GM12878 (cell line): ENCODE measurements at regions not wholly inside any gene's neighbourhood (a gene's known extent, or its start where the extent isn't known, plus 50 kb on each side); places are given as distances from the start of the nearest gene placed in this dataset.
A peak's percentile ranks its signal among the peaks of the same experiment; 100 is the strongest.

Source experiments
- ATAC-seq: fragments of 200-7000 bp; cut with Tn5 transposase; 3 replicates; pipeline ENCODE4 v1.9.1; 2020; ENCODE audit warnings: mild to moderate bottlenecking, moderate library complexity
- BruUV-seq: library from RNA; stranded (reverse); fragments of 400-500 nt; replicated peaks from 2 replicates; lab custom pipeline; 2021; lab: Mats Ljungman, UMichigan
- CTCF ChIA-PET: fragments of 300-600 bp; sonication (Branson Sonifier 250); formaldehyde crosslinking; extraction: SDS; loops from one replicate; lab custom pipeline; 2021; ENCODE audit warnings: inconsistent platforms; lab: Yijun Ruan, JAX
- POLR2A ChIA-PET: fragments of 350-600 bp; formaldehyde crosslinking; extraction: SDS; loops from one replicate; lab custom pipeline; 2021; ENCODE audit warnings: inconsistent platforms; lab: Charles Lee
- RAD21 ChIA-PET: fragments of 300-600 bp; sonication (Branson Sonifier 250); formaldehyde crosslinking; loops from one replicate; lab custom pipeline; 2023; ENCODE audit warnings: antibody characterized with exemption; ENCODE audit not compliant: unreplicated experiment; lab: Charles Lee
- SMC1A ChIA-PET: fragments of 300-600 bp; sonication (Branson Sonifier 250); formaldehyde crosslinking; loops from one replicate; lab custom pipeline; 2023; ENCODE audit not compliant: unreplicated experiment, uncharacterized antibody; lab: Charles Lee
- DNase-seq: peaks from one replicate; pipeline ENCODE4 v3.0.0-alpha.2; 2011; ENCODE audit warnings: low read depth, low spot score
- FAIRE-seq: peaks from 3 replicates; lab custom pipeline; 2011; peaks lifted over from hg19 to GRCh38; lab: Jason Lieb, UNC
- H2AFZ ChIP-seq: 2 replicates; pipeline ENCODE4 v1.6.0; 2011; ENCODE audit warnings: low read depth, low read length, control low read depth; ENCODE audit not compliant: control insufficient read depth
- H3K27ac ChIP-seq: 2 replicates; pipeline ENCODE4 v1.5.1; 2011; ENCODE audit warnings: control low read depth; ENCODE audit not compliant: control insufficient read depth, insufficient read depth
- H3K27me3 ChIP-seq, 2 experiments: replicated peaks in 1 of 2; 2 replicates each; pipeline versions ENCODE4 v1.6.0 to v1.6.1; 2011; ENCODE audit warnings: low read length in 1 of 2; ENCODE audit not compliant: control insufficient read depth in 2 of 2, insufficient read depth in 2 of 2
- H3K36me3 ChIP-seq, 2 experiments: 2 replicates each; pipeline ENCODE4 v1.5.1; 2011; ENCODE audit warnings: low read length in 1 of 2; ENCODE audit not compliant: control insufficient read depth in 2 of 2, insufficient read depth in 2 of 2
- H3K4me1 ChIP-seq: 2 replicates; pipeline ENCODE4 v1.6.1; 2011; ENCODE audit warnings: mild to moderate bottlenecking, low read length, moderate library complexity, mixed read lengths; ENCODE audit not compliant: control insufficient read depth, insufficient read depth
- H3K4me2 ChIP-seq: 2 replicates; pipeline ENCODE4 v1.6.0; 2011; ENCODE audit warnings: control low read depth; ENCODE audit not compliant: control insufficient read depth, insufficient read depth
- H3K4me3 ChIP-seq: fragments of 200-600 bp; sonication (generic); 2 replicates; pipeline ENCODE4 v1.5.1; 2016
- H3K79me2 ChIP-seq: 2 replicates; pipeline ENCODE4 v1.6.0; 2011; ENCODE audit warnings: low read length; ENCODE audit not compliant: control insufficient read depth, insufficient read depth
- H3K9ac ChIP-seq: 2 replicates; pipeline ENCODE4 v1.8.0; 2011; ENCODE audit warnings: low read length, control low read depth, mixed read lengths; ENCODE audit not compliant: control insufficient read depth, insufficient read depth
- H3K9me3 ChIP-seq: replicated peaks from 3 replicates; pipeline ENCODE4 v1.5.1; 2011; ENCODE audit warnings: mild to moderate bottlenecking, low read length; ENCODE audit not compliant: control insufficient read depth, insufficient read depth
- H4K20me1 ChIP-seq: 2 replicates; pipeline ENCODE4 v1.6.0; 2011; ENCODE audit not compliant: control insufficient read depth, insufficient read depth
- ASH2L ChIP-seq: fragments of 300-600, 200-600 bp; sonication (generic); IDR thresholded peaks from 2 replicates; pipeline ENCODE4 v1.6.1; 2017; ENCODE audit warnings: low read depth, mild to moderate bottlenecking, borderline replicate concordance
- BCLAF1 ChIP-seq: fragments of 450-650 bp; IDR thresholded peaks from 2 replicates; pipeline ENCODE4 v1.6.1; 2017; ENCODE audit warnings: antibody characterized with exemption, mild to moderate bottlenecking, moderate library complexity
- HCFC1 ChIP-seq: fragments of 150-350 bp; IDR thresholded peaks from 2 replicates; pipeline ENCODE4 v1.6.1; 2014; ENCODE audit warnings: low read length
- HDGF ChIP-seq: fragments of 450-650 bp; IDR thresholded peaks from 2 replicates; pipeline ENCODE4 v1.6.1; 2016; ENCODE audit warnings: antibody characterized with exemption
- NBN ChIP-seq: fragments of 450-650 bp; IDR thresholded peaks from 2 replicates; pipeline ENCODE4 v1.6.1; 2016
- PAX5 ChIP-seq: IDR thresholded peaks from 2 replicates; pipeline ENCODE4 v1.6.1; 2011; ENCODE audit warnings: low read depth, low read length, borderline replicate concordance
- RAD51 ChIP-seq: fragments of 450-650 bp; IDR thresholded peaks from 2 replicates; pipeline ENCODE4 v1.6.1; 2016; ENCODE audit warnings: moderate library complexity, mild to moderate bottlenecking, inconsistent platforms
- TAF1 ChIP-seq: IDR thresholded peaks from 2 replicates; pipeline ENCODE4 v1.6.1; 2011; ENCODE audit warnings: mild to moderate bottlenecking, low read depth, low read length, borderline replicate concordance
- TCF3 ChIP-seq: IDR thresholded peaks from 2 replicates; pipeline ENCODE4 v1.6.1; 2012; ENCODE audit warnings: low read depth, mild to moderate bottlenecking, low read length, borderline replicate concordance; ENCODE audit not compliant: insufficient read depth
- ZNF24 ChIP-seq: fragments of 450-650 bp; IDR thresholded peaks from 2 replicates; pipeline ENCODE4 v1.6.1; 2017; ENCODE audit warnings: antibody characterized with exemption, mild to moderate bottlenecking
- WGBS: methylation state at CpG from one replicate; pipeline ENCODE4 v1.1.6; 2016; ENCODE audit warnings: low lambda C conversion rate; ENCODE audit not compliant: insufficient replicate concordance, insufficient coverage; ENCODE audit errors: missing lambda C conversion rate; 5-methylcytosine and 5-hydroxymethylcytosine counted together
- in situ Hi-C: fragments of 300-500 bp; cut with MboI; formaldehyde crosslinking; loops from 9 replicates; pipeline ENCODE4 v1.14.3; 2018; ENCODE audit warnings: mixed read lengths
- intact Hi-C: fragments of 100-400 bp; cut with micrococcal nuclease; formaldehyde crosslinking; loops from one replicate; pipeline ENCODE4 v1.14.2; 2022; ENCODE audit not compliant: unreplicated experiment
- TF ChIP-seq, protein P1 (sequence below): IDR thresholded peaks from 2 replicates; pipeline ENCODE4 v1.6.1; 2011; ENCODE audit warnings: borderline replicate concordance, low read depth, mild to moderate bottlenecking, moderate library complexity, mixed read lengths, low read length; ENCODE audit not compliant: insufficient read depth; ENCODE audit errors: extremely low read length

DNA sequence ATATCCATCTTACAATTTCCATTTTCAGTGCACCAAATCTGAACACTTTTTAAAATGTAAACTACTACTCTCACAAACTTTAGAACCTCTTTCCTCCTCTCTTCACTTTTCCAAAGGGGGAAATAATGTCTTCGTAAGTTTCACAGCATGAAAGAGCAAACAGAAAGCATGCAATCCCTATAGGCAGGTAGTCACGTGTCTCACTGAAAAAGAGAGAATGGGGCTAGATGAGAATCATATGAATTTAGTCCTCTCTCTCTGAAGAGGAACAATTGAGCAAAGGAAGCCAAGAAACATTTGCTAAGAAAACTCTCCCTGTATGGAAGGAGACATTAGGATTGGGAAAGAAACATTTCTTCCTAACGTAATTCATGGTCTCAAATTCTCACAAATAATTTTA lies 613.9 kb downstream of the PLA2G4A start:
- RAD21 ChIA-PET, result no interaction called here
- no TSS peak for BruUV-seq
- H3K9ac ChIP-seq, result no peak overlapping the region
- H3K27ac ChIP-seq, result no peak overlapping the region
- no peak overlapping the region for H2AFZ ChIP-seq
- no peaks in the 10 kb centered on the region for H3K36me3 ChIP-seq
- SMC1A ChIA-PET, result interaction anchor here (1.4 kb wide), 1 partner anchor 10 kb away, joined by 3 read pairs; no protein-coding TSS in a partner anchor
- ATAC-seq (no peak), FAIRE-seq (no peak), DNase-seq (no peak)
- TF ChIP-seq ASH2L (no peak), RAD51 (peak; percentile 48; the same call in 1 of the 2 replicates)
- in situ Hi-C loops, result no loop called here
- no peak overlapping the region for H3K4me2 ChIP-seq
- 12% methylated on average over 3 of the region's 3 CpGs for WGBS
- no peaks in the 10 kb centered on the region for H4K20me1 ChIP-seq
- no peak overlapping the region for H3K4me3 ChIP-seq
- CTCF ChIA-PET, result no interaction called here
- no peaks in the 10 kb centered on the region for H3K79me2 ChIP-seq
- no peaks in the 10 kb centered on the region for H3K27me3 ChIP-seq
- POLR2A ChIA-PET, result no interaction called here
- intact Hi-C loops, result no loop called here
- no peaks in the 10 kb centered on the region for H3K4me1 ChIP-seq
- no peaks in the 10 kb centered on the region for H3K9me3 ChIP-seq

- no peaks in the 10 kb centered on the region for H3K27me3 ChIP-seq
- ChIA-PET CTCF (interaction anchor here (0.6 kb wide), 1 partner anchor 83 kb away, joined by 3 read pairs; no protein-coding TSS in a partner anchor), POLR2A (no interaction called here), RAD21 (no interaction called here), SMC1A (no interaction called here)
- in situ Hi-C loops, result no loop called here
- no peak overlapping the region for H3K27ac ChIP-seq
- no peak overlapping the region for H3K4me2 ChIP-seq
- TF ChIP-seq HCFC1 (no peak), TCF3 (no peak), BCLAF1 (no peak), NBN (no peak), TAF1 (no peak), PAX5 (no peak), HDGF (no peak), ZNF24 (no peak)
- TF ChIP-seq, protein P1, sequence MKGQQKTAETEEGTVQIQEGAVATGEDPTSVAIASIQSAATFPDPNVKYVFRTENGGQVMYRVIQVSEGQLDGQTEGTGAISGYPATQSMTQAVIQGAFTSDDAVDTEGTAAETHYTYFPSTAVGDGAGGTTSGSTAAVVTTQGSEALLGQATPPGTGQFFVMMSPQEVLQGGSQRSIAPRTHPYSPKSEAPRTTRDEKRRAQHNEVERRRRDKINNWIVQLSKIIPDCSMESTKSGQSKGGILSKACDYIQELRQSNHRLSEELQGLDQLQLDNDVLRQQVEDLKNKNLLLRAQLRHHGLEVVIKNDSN, result no peak
- H3K4me3 ChIP-seq, result no peak overlapping the region
- H3K79me2 ChIP-seq, result no peaks in the 10 kb centered on the region
- H3K9me3 ChIP-seq, result no peaks in the 10 kb centered on the region
- H3K9ac ChIP-seq, result no peak overlapping the region
- H2AFZ ChIP-seq, result no peak overlapping the region
- DNase-seq, result no peak
- no peaks in the 10 kb centered on the region for H4K20me1 ChIP-seq
- no peak for FAIRE-seq
- no TSS peak for BruUV-seq
- H3K36me3 ChIP-seq, result no peaks in the 10 kb centered on the region
- 0 out of 3 replicates have a peak, but pooled peaks have one; percentile 24 for ATAC-seq
- H3K4me1 ChIP-seq, result no peaks in the 10 kb centered on the region
- intact Hi-C loops, result no loop called here
- whole genome bisulfite sequencing, result 45% methylated on average over 3 of the region's 3 CpGs
These were observed 615.2 kb downstream of the PLA2G4A start for GRCh38 chr1:187443939-187444338.
